ENCODE measurements at regions not wholly inside any gene's neighbourhood (a gene's known extent, or its start where the extent isn't known, plus 50 kb on each side); places are given as distances from the start of the nearest gene placed in this dataset.
"Not testable (repeated sequence)": the region's sequence is repeated elsewhere in the genome, so short reads cannot be mapped to it uniquely, and the experiment has no call there.

DNA sequence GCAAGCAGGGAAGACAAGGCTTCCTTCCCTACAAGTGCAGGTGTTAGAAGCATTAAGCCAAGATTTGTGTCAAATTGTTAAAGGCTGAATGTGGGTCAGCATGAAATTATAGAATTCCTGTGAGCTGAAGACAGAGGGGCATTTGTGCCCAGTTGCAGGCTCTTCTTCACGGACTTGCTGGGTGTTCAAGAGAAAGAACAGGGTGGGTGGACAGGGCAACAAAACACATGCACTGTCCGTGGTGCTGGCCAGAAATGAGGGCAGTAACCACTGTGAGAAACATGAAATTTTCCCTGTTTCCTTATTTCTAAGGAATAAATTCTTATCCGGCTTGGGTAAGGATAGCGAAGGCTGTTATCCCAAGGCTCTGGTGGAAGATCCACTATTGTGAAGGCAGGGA lies 579.5 kb upstream of the HTR1E start:
- H3K27ac Mint-ChIP-seq = no peak overlapping the region
- H3K27me3 Mint-ChIP-seq (ENCODE audit: insufficient read depth) = no peaks in the 10 kb centered on the region
- intact Hi-C loops (cut with micrococcal nuclease) = no loop called here
- H3K4me3 Mint-ChIP-seq = no peak overlapping the region
- DNase-seq (ENCODE audit: low spot score) = no peak
- no peaks in the 10 kb centered on the region for H3K36me3 Mint-ChIP-seq (ENCODE audit: low read depth)
- no peaks in the 10 kb centered on the region for H3K4me1 Mint-ChIP-seq (ENCODE audit: low read depth)
- peaks cover 3% of the 10 kb centered on the region for H3K9me3 Mint-ChIP-seq

DNA sequence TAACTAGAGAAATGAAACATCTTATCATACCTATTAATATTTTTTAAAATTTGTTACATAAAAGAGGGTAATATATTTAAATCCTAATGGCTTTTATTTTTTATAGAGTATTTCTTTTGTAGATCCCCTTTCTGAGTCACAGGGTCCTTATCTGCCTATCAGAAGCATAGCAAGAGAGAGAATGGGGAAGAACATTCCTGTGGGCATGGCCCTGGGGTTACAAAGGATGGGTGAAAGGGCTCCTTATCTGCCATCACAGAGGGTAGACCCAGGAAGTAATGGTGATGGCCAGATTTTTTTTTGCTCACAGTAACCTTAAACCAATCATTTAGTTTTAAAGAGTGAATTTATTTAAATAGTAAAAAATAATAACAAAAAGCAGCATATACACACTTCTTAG lies 582.1 kb upstream of the HTR1E start:
- Mint-ChIP-seq H3K4me1 (ENCODE audit: low read depth) (no peaks in the 10 kb centered on the region), H3K36me3 (ENCODE audit: low read depth) (no peaks in the 10 kb centered on the region), H3K27me3 (ENCODE audit: insufficient read depth) (no peaks in the 10 kb centered on the region), H3K4me3 (no peak overlapping the region), H3K9me3 (peaks cover 3% of the 10 kb centered on the region), H3K27ac (no peak overlapping the region)
- DNase-seq (ENCODE audit: low spot score) = no peak
- intact Hi-C loops (cut with micrococcal nuclease) = no loop called here

DNA sequence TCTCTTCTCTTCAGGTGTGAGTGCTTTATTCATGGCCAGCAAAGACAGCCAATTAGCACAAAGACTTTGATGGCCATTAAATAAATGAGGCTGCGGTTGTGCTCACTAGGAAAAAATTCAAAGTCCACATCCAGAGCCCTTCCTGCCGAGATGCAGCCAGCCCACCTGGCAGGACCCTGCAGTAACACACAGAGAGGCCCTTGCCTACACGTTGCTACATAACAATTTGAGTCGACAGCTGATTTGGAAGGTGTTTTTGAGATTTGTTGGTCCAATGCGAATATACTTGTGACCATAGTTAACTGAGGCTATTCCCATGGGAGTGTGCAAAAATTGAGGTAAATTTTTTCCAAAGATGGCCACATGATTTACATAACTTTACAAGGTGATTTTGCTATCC lies 605.4 kb upstream of the HTR1E start:
- Mint-ChIP-seq H3K36me3 (ENCODE audit: low read depth) (no peaks in the 10 kb centered on the region), H3K4me3 (no peak overlapping the region), H3K9me3 (peaks cover 10% of the 10 kb centered on the region), H3K4me1 (ENCODE audit: low read depth) (no peaks in the 10 kb centered on the region), H3K27me3 (ENCODE audit: insufficient read depth) (no peaks in the 10 kb centered on the region), H3K27ac (no peak overlapping the region)
- DNase-seq (ENCODE audit: low spot score) = no peak
- intact Hi-C loops (cut with micrococcal nuclease) = no loop called here

DNA sequence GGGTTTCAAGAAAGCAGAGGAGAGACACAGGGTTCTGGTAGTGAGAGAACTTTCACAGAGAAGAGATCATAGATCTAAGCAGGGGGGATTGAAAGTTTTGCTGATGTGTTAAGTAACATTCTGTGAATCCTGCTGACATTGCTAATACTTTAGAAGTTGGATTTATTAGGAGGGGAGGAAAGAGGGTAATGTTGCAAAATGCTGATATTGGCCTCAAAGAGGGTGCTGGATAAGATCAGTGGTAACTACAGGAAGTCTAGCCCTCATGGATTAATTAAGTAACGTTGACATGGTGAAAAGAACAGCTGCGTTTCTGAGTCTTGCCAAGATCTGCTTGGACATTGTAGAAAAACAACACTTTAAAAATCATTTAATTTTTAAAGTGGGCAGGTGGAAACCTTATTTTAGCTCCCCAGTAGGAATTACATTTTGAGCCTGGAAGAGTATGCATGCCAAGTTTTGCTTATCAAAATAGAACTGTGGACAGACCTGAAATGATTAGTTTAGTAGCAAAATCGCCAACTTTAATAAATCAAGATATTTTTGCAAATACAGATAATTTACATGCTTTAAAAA lies 606.0 kb upstream of the HTR1E start:
- Mint-ChIP-seq H3K36me3 (ENCODE audit: low read depth) (no peaks in the 10 kb centered on the region), H3K4me1 (ENCODE audit: low read depth) (no peaks in the 10 kb centered on the region), H3K27ac (no peak overlapping the region), H3K27me3 (ENCODE audit: insufficient read depth) (no peaks in the 10 kb centered on the region), H3K9me3 (peaks cover 11% of the 10 kb centered on the region), H3K4me3 (no peak overlapping the region)
- no peak for DNase-seq (ENCODE audit: low spot score)
- intact Hi-C loops (cut with micrococcal nuclease) = no loop called here

DNA sequence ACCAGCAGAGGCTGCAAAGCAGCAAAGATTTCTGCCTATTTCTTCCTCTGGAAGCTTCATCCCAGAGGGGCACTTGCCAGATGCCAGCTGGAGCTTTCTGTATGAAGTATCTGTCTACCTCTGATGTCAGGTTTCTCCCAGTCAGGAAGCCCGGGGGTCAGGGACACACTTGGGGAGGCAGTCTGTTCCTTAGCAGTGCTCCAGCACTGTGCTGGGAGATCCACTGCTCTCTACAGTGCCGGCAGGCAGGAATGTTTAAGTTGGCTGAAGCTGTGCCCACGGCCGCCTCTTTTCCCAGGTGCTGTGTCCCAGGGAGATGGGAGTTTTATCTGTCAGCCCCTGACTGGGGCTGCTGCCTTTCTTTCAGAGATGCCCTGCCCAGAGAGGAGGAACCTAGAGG lies 631.1 kb upstream of the HTR1E start:
- Mint-ChIP-seq H3K36me3 (ENCODE audit: low read depth) (no peaks in the 10 kb centered on the region), H3K4me3 (no peak overlapping the region), H3K27ac (no peak overlapping the region), H3K27me3 (ENCODE audit: insufficient read depth) (no peaks in the 10 kb centered on the region), H3K9me3 (peaks cover 18% of the 10 kb centered on the region), H3K4me1 (ENCODE audit: low read depth) (no peaks in the 10 kb centered on the region)
- DNase-seq (ENCODE audit: low spot score) = no peak
- intact Hi-C loops (cut with micrococcal nuclease) = no loop called here

DNA sequence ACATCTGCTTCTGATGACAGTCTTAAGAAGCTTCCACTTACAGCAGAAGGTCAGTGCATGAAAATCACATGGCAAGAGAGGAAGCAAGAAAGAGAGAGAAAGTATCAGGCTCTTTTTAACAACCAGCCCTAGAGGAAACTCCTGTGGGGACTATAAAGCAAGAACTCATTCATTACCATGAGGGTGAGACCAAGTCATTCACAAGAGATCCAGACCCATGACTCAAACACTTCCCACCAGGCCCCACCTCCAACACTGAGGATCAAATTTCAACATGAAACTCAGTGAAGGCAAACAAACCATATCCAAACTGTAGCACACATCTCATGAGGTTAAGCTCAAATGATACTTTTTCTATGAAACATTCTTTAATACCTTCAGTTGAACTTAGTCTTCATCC lies 643.2 kb upstream of the SYNCRIP start:
- Mint-ChIP-seq H3K27ac (no peak overlapping the region), H3K9me3 (peaks cover 7% of the 10 kb centered on the region), H3K4me3 (no peak overlapping the region), H3K4me1 (ENCODE audit: low read depth) (no peaks in the 10 kb centered on the region), H3K36me3 (ENCODE audit: low read depth) (no peaks in the 10 kb centered on the region), H3K27me3 (ENCODE audit: insufficient read depth) (no peaks in the 10 kb centered on the region)
- intact Hi-C loops (cut with micrococcal nuclease) = no loop called here
- DNase-seq (ENCODE audit: low spot score) = no peak

DNA sequence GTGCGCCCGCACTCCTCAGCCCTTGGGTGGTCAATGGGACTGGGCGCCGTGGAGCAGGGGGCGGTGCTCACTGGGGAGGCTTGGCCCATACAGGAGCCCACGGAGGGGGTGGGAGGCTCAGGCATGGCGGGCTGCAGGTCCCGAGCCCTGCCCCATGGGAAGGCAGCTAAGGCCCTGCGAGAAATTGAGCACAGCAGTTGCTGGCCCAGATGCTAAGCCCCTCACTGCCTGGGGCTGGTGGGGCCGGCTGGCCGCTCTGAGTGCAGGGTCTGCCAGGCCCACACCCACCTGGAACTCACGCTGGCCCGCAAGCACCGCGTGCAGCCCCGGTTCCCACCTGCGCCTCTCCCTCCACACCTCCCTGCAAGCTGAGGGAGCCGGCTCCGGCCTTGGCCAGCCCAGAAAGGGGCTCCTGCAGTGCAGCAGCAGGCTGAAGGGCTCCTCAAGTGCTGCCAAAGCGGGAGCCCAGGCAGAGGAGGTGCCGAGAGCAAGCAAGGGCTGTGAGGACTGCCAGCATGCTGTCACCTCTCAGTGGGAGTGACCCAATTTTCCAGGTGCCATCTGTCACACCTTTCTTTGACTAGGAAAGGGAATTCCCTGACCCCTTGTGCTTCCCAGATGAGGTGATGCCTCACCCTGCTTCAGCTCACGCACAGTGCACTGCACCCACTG lies 642.3 kb upstream of the SYNCRIP start:
- DNase-seq (ENCODE audit: low spot score); H3K27me3 Mint-ChIP-seq (ENCODE audit: insufficient read depth); H3K36me3 Mint-ChIP-seq (ENCODE audit: low read depth); H3K4me1 Mint-ChIP-seq (ENCODE audit: low read depth); H3K27ac Mint-ChIP-seq; intact Hi-C loops (cut with micrococcal nuclease); H3K4me3 Mint-ChIP-seq; H3K9me3 Mint-ChIP-seq: not testable (repeated sequence)

DNA sequence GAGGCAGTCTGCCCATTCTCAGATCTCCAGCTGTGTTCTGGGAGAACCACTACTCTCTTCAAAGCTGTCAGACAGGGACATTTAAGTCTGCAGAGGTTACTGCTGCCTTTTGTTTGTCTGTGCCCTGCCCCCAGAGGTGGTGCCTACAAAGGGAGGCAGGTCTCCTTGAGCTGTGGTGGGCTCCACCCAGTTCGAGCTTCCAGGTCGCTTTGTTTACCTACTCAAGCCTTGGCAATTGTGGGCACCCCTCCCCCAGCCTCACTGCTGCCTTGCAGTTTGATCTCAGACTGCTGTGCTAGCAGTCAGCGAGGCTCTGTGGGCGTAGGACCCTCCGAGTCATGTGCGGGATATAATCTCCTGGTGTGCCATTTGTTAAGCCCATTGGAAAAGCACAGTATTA lies 640.9 kb upstream of the SYNCRIP start:
- H3K27ac Mint-ChIP-seq; H3K27me3 Mint-ChIP-seq (ENCODE audit: insufficient read depth); DNase-seq (ENCODE audit: low spot score); intact Hi-C loops (cut with micrococcal nuclease); H3K4me3 Mint-ChIP-seq; H3K4me1 Mint-ChIP-seq (ENCODE audit: low read depth); H3K9me3 Mint-ChIP-seq; H3K36me3 Mint-ChIP-seq (ENCODE audit: low read depth): not testable (repeated sequence)

DNA sequence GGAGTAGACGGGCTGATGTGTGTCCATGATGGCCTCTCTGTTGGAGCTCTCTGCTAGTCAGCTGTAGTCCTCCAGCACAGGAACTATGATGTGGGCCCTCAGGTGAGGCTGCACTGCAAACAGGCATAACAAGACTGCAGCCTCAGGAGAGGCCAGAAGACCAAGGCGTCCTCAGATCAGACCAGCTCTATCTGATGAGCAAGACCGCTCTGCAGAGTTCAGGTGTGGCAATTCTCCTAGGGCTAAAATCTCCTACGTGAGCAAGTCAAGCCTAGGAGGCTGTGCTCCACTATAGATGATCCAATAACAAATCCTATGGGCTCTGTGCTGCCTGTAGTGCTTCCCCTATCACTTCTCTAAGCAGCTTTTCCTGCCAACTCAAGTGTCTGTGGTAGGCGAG lies 633.4 kb upstream of the SYNCRIP start:
- H3K27ac Mint-ChIP-seq = no peak overlapping the region
- H3K9me3 Mint-ChIP-seq = peaks cover 13% of the 10 kb centered on the region
- H3K27me3 Mint-ChIP-seq (ENCODE audit: insufficient read depth) = no peaks in the 10 kb centered on the region
- H3K4me1 Mint-ChIP-seq (ENCODE audit: low read depth) = no peaks in the 10 kb centered on the region
- intact Hi-C loops (cut with micrococcal nuclease) = no loop called here
- no peak overlapping the region for H3K4me3 Mint-ChIP-seq
- H3K36me3 Mint-ChIP-seq (ENCODE audit: low read depth) = no peaks in the 10 kb centered on the region
- no peak for DNase-seq (ENCODE audit: low spot score)

DNA sequence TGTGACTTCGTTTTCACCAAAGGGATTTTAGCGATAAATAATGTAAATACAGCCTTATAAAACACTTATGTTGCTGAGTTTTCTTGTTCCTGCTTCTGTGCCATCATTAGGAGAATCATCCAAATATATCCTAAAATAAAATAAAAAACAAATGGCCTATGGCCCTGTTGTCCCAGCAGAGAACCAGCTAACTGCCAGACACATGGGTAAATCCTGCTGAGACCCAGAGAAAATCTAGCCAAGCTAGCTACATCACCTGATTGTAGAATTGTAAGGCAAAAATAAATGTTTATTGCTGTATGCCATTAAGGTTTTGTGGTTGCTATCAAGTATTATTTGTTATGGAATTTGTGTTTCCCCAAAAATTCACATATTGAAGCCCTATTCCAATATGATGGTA lies 631.2 kb upstream of the SYNCRIP start:
- no peaks in the 10 kb centered on the region for H3K27me3 Mint-ChIP-seq (ENCODE audit: insufficient read depth)
- H3K27ac Mint-ChIP-seq = no peak overlapping the region
- DNase-seq (ENCODE audit: low spot score) = no peak
- no peaks in the 10 kb centered on the region for H3K4me1 Mint-ChIP-seq (ENCODE audit: low read depth)
- H3K4me3 Mint-ChIP-seq = no peak overlapping the region
- H3K36me3 Mint-ChIP-seq (ENCODE audit: low read depth) = no peaks in the 10 kb centered on the region
- intact Hi-C loops (cut with micrococcal nuclease) = no loop called here
- peaks cover 19% of the 10 kb centered on the region for H3K9me3 Mint-ChIP-seq

DNA sequence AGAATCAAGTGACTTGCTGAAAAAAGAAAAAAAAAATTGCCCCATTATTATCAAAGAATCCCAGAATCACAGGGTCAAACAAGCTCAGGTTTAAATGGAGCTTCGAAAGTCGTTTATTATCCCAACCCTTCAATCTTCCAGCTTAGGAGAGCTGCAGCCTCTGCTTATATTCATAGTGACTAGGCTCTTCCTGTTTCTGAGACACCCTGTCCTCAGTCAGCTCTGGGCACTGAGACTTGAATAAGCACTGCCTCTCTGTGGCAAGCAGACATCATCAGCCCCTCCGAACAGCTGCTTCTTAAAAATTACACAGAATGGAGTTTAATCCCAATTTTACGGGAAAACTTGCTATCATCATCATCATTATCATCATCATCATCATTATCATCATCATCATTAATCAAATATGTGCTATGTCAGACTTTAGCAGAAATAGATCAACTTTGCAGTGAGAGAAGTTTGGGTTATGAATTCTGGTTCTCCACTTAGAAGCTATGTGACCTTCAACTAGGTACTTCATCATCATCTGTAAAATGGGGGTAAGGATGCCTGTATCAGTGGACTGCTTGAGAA lies 614.0 kb upstream of the SYNCRIP start:
- no peaks in the 10 kb centered on the region for H3K27me3 Mint-ChIP-seq (ENCODE audit: insufficient read depth)
- intact Hi-C loops (cut with micrococcal nuclease) = no loop called here
- H3K27ac Mint-ChIP-seq = no peak overlapping the region
- H3K4me3 Mint-ChIP-seq = no peak overlapping the region
- H3K9me3 Mint-ChIP-seq = no peaks in the 10 kb centered on the region
- no peak for DNase-seq (ENCODE audit: low spot score)
- no peaks in the 10 kb centered on the region for H3K4me1 Mint-ChIP-seq (ENCODE audit: low read depth)
- H3K36me3 Mint-ChIP-seq (ENCODE audit: low read depth) = no peaks in the 10 kb centered on the region

DNA sequence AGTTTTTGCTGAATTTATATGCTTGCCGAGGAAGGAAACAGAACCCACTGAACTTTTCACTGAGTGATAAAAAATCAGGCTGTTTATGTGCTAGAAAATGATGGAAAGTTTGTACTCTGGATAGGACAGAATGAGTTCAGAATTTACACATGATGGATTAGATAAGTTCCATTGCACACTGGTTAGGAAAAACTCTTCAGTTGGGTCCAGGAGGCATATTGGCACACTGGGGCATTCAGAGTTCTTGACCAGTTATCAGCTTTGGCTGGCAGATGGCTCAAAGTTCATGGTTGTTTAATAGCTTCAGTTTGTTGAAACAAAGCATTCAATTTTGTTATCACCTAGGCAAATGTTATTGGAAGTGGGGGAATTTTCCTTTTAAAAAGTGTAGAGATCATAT lies 613.3 kb upstream of the SYNCRIP start:
- DNase-seq (ENCODE audit: low spot score) = no peak
- H3K4me3 Mint-ChIP-seq = no peak overlapping the region
- H3K27ac Mint-ChIP-seq = no peak overlapping the region
- no peaks in the 10 kb centered on the region for H3K36me3 Mint-ChIP-seq (ENCODE audit: low read depth)
- intact Hi-C loops (cut with micrococcal nuclease) = no loop called here
- H3K4me1 Mint-ChIP-seq (ENCODE audit: low read depth) = no peaks in the 10 kb centered on the region
- H3K27me3 Mint-ChIP-seq (ENCODE audit: insufficient read depth) = no peaks in the 10 kb centered on the region
- H3K9me3 Mint-ChIP-seq = no peaks in the 10 kb centered on the region

DNA sequence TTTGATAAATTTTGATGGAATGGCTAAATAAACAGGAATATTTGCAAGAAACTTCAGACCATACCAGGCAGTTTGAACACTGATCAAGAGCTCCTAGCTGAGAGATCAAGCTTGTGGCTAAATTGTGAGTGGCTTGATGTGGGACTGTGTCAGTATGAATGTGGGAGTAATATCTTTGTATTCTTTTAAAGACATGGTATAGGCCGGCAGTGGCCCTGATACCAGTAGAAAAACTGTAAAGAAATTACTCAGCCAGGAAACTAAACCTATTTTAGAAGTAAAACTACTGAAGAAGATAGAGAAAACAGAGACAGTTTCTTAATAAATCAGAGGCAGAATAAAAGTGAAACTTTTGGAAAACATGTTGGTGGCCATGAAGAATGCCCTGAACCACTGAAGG lies 608.4 kb upstream of the SYNCRIP start:
- H3K27me3 Mint-ChIP-seq (ENCODE audit: insufficient read depth) = no peaks in the 10 kb centered on the region
- DNase-seq (ENCODE audit: low spot score) = no peak
- H3K9me3 Mint-ChIP-seq = peaks cover 11% of the 10 kb centered on the region
- H3K4me3 Mint-ChIP-seq = no peak overlapping the region
- no peaks in the 10 kb centered on the region for H3K4me1 Mint-ChIP-seq (ENCODE audit: low read depth)
- intact Hi-C loops (cut with micrococcal nuclease) = no loop called here
- H3K27ac Mint-ChIP-seq = no peak overlapping the region
- H3K36me3 Mint-ChIP-seq (ENCODE audit: low read depth) = no peaks in the 10 kb centered on the region

DNA sequence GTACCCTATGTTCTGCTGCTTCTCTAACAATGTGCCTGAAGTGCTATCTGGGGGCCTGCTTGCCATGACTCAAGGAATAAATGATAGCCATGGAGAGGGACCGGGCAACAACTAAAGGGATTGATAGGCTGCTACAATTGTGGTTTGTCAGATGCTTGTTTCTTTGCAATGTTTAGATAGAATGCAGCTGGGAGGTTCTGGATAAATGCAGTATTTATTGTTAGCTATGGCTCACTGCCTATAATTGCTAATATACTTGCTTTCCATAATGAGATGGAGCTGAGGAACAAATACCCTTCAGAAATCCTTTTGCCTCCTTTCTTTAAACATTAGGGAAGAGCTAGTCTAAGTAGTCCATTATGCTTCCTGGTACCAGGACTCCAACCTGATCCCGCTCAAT lies 575.2 kb upstream of the SYNCRIP start:
- intact Hi-C loops (cut with micrococcal nuclease) = no loop called here
- Mint-ChIP-seq H3K36me3 (ENCODE audit: low read depth) (no peaks in the 10 kb centered on the region), H3K27me3 (ENCODE audit: insufficient read depth) (no peaks in the 10 kb centered on the region)

More for the DNA sequence above, 575.2 kb upstream of the SYNCRIP start:
- Mint-ChIP-seq H3K4me3 (no peak overlapping the region), H3K9me3 (no peaks in the 10 kb centered on the region), H3K27ac (no peak overlapping the region), H3K4me1 (ENCODE audit: low read depth) (no peaks in the 10 kb centered on the region)
- DNase-seq (ENCODE audit: low spot score) = no peak

Data from activated T-helper 1 cell treated with anti-CD3 and anti-CD28 coated beads, Interleukin-12 subunit alpha, Interleukin-12 subunit beta, Interleukin-2, Interleukin-4 antibody, amounts not matched to agents 30 ng/mL and 10 ng/mL and 1 ng/mL, durations not matched to agents 14 hours and 24 hours and 36 hours (primary cell).